IMR-90 (cell line): ENCODE measurements at regions not wholly inside any gene's neighbourhood (a gene's known extent, or its start where the extent isn't known, plus 50 kb on each side); places are given as distances from the start of the nearest gene placed in this dataset.

Experiments
- ATAC-seq: fragments of 200-7000 bp; cut with Tn5 transposase; 2 replicates; pipeline ENCODE4 v1.9.1; 2020; ENCODE audit warnings: low read depth, mild to moderate bottlenecking, moderate library complexity
- BruUV-seq: library from RNA; stranded (reverse); fragments of 400-500 nt; replicated peaks from 2 replicates; lab custom pipeline; 2021; lab: Mats Ljungman, UMichigan
- CTCF ChIA-PET: fragments of 300-600 bp; formaldehyde crosslinking; extraction: SDS; loops from one replicate; lab custom pipeline; 2021; ENCODE audit warnings: antibody characterized with exemption; lab: Yijun Ruan, JAX
- POLR2A ChIA-PET: fragments of 300-600 bp; sonication (Branson Sonifier 250); formaldehyde crosslinking; loops from one replicate; lab custom pipeline; 2022; ENCODE audit warnings: antibody characterized with exemption; ENCODE audit not compliant: unreplicated experiment; lab: Charles Lee
- DNase-seq: peaks from one replicate; pipeline ENCODE4 v3.0.0; 2013
- H2AFZ ChIP-seq: replicated peaks from 2 replicates; pipeline ENCODE3; 2013; ENCODE audit warnings: low read length, mild to moderate bottlenecking; ENCODE audit not compliant: poor library complexity
- H2AK5ac ChIP-seq: 2 replicates; pipeline ENCODE4 v1.6.1; 2013; ENCODE audit warnings: low read depth, low read length, inconsistent platforms
- H2AK9ac ChIP-seq: replicated peaks from 2 replicates; pipeline ENCODE3; 2013; ENCODE audit warnings: mild to moderate bottlenecking, low read depth, low read length, moderate library complexity; ENCODE audit not compliant: poor library complexity
- H2BK120ac ChIP-seq: 2 replicates; pipeline ENCODE4 v1.6.1; 2013; ENCODE audit warnings: low read depth, low read length, inconsistent platforms
- H2BK15ac ChIP-seq: 3 replicates; pipeline ENCODE4 v1.6.1; 2013; ENCODE audit warnings: low read depth, low read length, inconsistent platforms
- H2BK20ac ChIP-seq: 2 replicates; pipeline ENCODE4 v1.6.1; 2013; ENCODE audit warnings: low read depth, mild to moderate bottlenecking, inconsistent platforms, low read length, moderate library complexity
- H2BK5ac ChIP-seq: 2 replicates; pipeline ENCODE4 v1.6.1; 2013; ENCODE audit warnings: mild to moderate bottlenecking, low read depth, low read length, inconsistent platforms; ENCODE audit not compliant: poor library complexity, severe bottlenecking
- H3K14ac ChIP-seq: replicated peaks from 2 replicates; pipeline ENCODE4 v1.6.1; 2013; ENCODE audit warnings: low read depth, low read length, inconsistent platforms
- H3K18ac ChIP-seq: 2 replicates; pipeline ENCODE4 v1.6.1; 2013; ENCODE audit warnings: low read depth, low read length, control low read depth
- H3K23ac ChIP-seq: 2 replicates; pipeline ENCODE4 v1.6.1; 2013; ENCODE audit warnings: low read depth, low read length, inconsistent platforms
- H3K27ac ChIP-seq: 2 replicates; pipeline ENCODE4 v1.5.1; 2013; ENCODE audit warnings: mild to moderate bottlenecking, control low read depth, low read length; ENCODE audit not compliant: insufficient read depth
- H3K27me3 ChIP-seq: 2 replicates; pipeline ENCODE4 v1.6.1; 2013; ENCODE audit warnings: low read length; ENCODE audit not compliant: control insufficient read depth, insufficient read depth
- H3K36me3 ChIP-seq: 2 replicates; pipeline ENCODE4 v1.6.1; 2013; ENCODE audit warnings: low read length, mixed read lengths; ENCODE audit not compliant: control insufficient read depth, insufficient read depth
- H3K4ac ChIP-seq: 2 replicates; pipeline ENCODE4 v1.6.1; 2013; ENCODE audit warnings: low read depth, low read length, inconsistent platforms
- H3K4me1 ChIP-seq: 2 replicates; pipeline ENCODE4 v1.6.1; 2013; ENCODE audit warnings: low read length, mixed read lengths; ENCODE audit not compliant: control insufficient read depth, insufficient read depth
- H3K4me2 ChIP-seq: 2 replicates; pipeline ENCODE4 v1.6.1; 2013; ENCODE audit warnings: low read depth, mild to moderate bottlenecking, control low read depth, low read length, moderate library complexity
- H3K4me3 ChIP-seq: 2 replicates; pipeline ENCODE4 v1.5.1; 2013; ENCODE audit warnings: low read depth, mild to moderate bottlenecking, control low read depth, low read length, moderate library complexity; ENCODE audit not compliant: insufficient read depth
- H3K56ac ChIP-seq: 2 replicates; pipeline ENCODE4 v1.6.1; 2013; ENCODE audit warnings: low read length, inconsistent platforms; ENCODE audit not compliant: insufficient read depth; ENCODE audit errors: extremely low read depth
- H3K79me1 ChIP-seq, 2 experiments: 2 replicates each; pipeline ENCODE4 v1.6.1; 2013; ENCODE audit warnings: low read length in 2 of 2, inconsistent platforms in 1 of 2, low read depth in 1 of 2
- H3K9ac ChIP-seq: 2 replicates; pipeline ENCODE4 v1.6.1; 2013; ENCODE audit warnings: low read depth, low read length, control low read depth
- H3K9me1 ChIP-seq: 2 replicates; pipeline ENCODE4 v1.6.1; 2013; ENCODE audit warnings: low read length, inconsistent platforms; ENCODE audit not compliant: insufficient read depth
- H3K9me3 ChIP-seq: 2 replicates; pipeline ENCODE4 v1.6.1; 2013; ENCODE audit warnings: low read length; ENCODE audit not compliant: control insufficient read depth, insufficient read depth
- H4K20me1 ChIP-seq: 2 replicates; pipeline ENCODE4 v1.6.1; 2013; ENCODE audit warnings: low read length, inconsistent platforms; ENCODE audit not compliant: insufficient read depth
- H4K5ac ChIP-seq: 2 replicates; pipeline ENCODE4 v1.6.1; 2013; ENCODE audit warnings: mild to moderate bottlenecking, low read depth, low read length, control low read depth
- H4K8ac ChIP-seq, 2 experiments: 2 replicates each; pipeline ENCODE4 v1.6.1; 2013; ENCODE audit warnings: low read depth in 2 of 2, low read length in 2 of 2, control low read depth in 1 of 2, inconsistent platforms in 1 of 2
- H4K91ac ChIP-seq: 2 replicates; pipeline ENCODE4 v1.6.1; 2013; ENCODE audit warnings: low read depth, low read length, inconsistent platforms; ENCODE audit not compliant: insufficient read depth
- BHLHE40 ChIP-seq: fragments of 150-350 bp; IDR thresholded peaks from 2 replicates; pipeline ENCODE4 v1.6.1; 2016; ENCODE audit warnings: mild to moderate bottlenecking, low read depth, low read length
- CEBPB ChIP-seq: IDR thresholded peaks from 2 replicates; pipeline ENCODE4 v1.6.1; 2012; ENCODE audit warnings: low read depth, low read length, improper control_type of control experiment
- CHD1 ChIP-seq: IDR thresholded peaks from 2 replicates; pipeline ENCODE4 v1.6.1; 2012; ENCODE audit warnings: low read depth, low read length, improper control_type of control experiment
- FOS ChIP-seq: fragments of 150-350 bp; IDR thresholded peaks from 2 replicates; pipeline ENCODE4 v1.6.1; 2016; ENCODE audit warnings: low read depth, low read length
- MAFK ChIP-seq: IDR thresholded peaks from 2 replicates; pipeline ENCODE4 v1.6.1; 2012; ENCODE audit warnings: low read depth, low read length, improper control_type of control experiment
- MAZ ChIP-seq: IDR thresholded peaks from 2 replicates; pipeline ENCODE4 v1.6.1; 2012; ENCODE audit warnings: low read depth, mild to moderate bottlenecking, low read length, improper control_type of control experiment, moderate library complexity, borderline replicate concordance
- MXI1 ChIP-seq: IDR thresholded peaks from 2 replicates; pipeline ENCODE4 v1.6.1; 2012; ENCODE audit warnings: low read depth, mild to moderate bottlenecking, low read length, moderate library complexity, borderline replicate concordance
- NFE2L2 ChIP-seq: fragments of 150-350 bp; IDR thresholded peaks from 2 replicates; pipeline ENCODE4 v1.6.1; 2016; ENCODE audit warnings: low read depth, mild to moderate bottlenecking, low read length
- POLR2A ChIP-seq: IDR thresholded peaks from 2 replicates; pipeline ENCODE4 v1.6.1; 2012; ENCODE audit warnings: mild to moderate bottlenecking, low read depth, low read length
- RAD21 ChIP-seq: IDR thresholded peaks from 2 replicates; pipeline ENCODE4 v1.6.1; 2012; ENCODE audit warnings: low read length, improper control_type of control experiment
- RCOR1 ChIP-seq: IDR thresholded peaks from 2 replicates; pipeline ENCODE4 v1.6.1; 2012; ENCODE audit warnings: mild to moderate bottlenecking, low read length, improper control_type of control experiment; ENCODE audit not compliant: insufficient replicate concordance
- RFX5 ChIP-seq: IDR thresholded peaks from 2 replicates; pipeline ENCODE4 v1.8.0; 2012; ENCODE audit warnings: low read depth, mild to moderate bottlenecking, low read length, moderate library complexity
- SMC3 ChIP-seq: fragments of 150-350 bp; IDR thresholded peaks from 2 replicates; pipeline ENCODE4 v1.6.1; 2016; ENCODE audit warnings: low read depth, mild to moderate bottlenecking, antibody characterized with exemption, low read length, moderate library complexity
- WGBS, 2 experiments: methylation state at CpG; one replicate each; pipeline versions ENCODE4 v1.1.5 to v1.1.7; 2013; ENCODE audit warnings: missing lambda C conversion rate in 2 of 2; ENCODE audit not compliant: insufficient read length in 1 of 2; ENCODE audit errors: extremely low coverage in 2 of 2; 5-methylcytosine and 5-hydroxymethylcytosine counted together
- dilution Hi-C: fragments of 300-500 bp; cut with HindIII; formaldehyde crosslinking; loops from one replicate; pipeline ENCODE4 v1.14.3; 2018; ENCODE audit warnings: low sequenced_read_pairs; ENCODE audit not compliant: unreplicated experiment
- in situ Hi-C: fragments of 300-500 bp; cut with MboI; formaldehyde crosslinking; loops from 3 replicates; pipeline ENCODE4 v1.14.3; 2019; ENCODE audit warnings: low sequenced_read_pairs, inconsistent platforms, mixed read lengths
- intact Hi-C: fragments of 100-400 bp; cut with micrococcal nuclease; formaldehyde crosslinking; loops from 2 replicates; pipeline ENCODE4 v1.10.0; 2022
- TF ChIP-seq, protein P1 (sequence below): fragments of 150-350 bp; IDR thresholded peaks from 2 replicates; pipeline ENCODE4 v1.6.1; 2017; ENCODE audit warnings: mild to moderate bottlenecking, antibody characterized with exemption, low read length, low read depth
- TF ChIP-seq, protein P2 (sequence below): fragments of 150-350 bp; IDR thresholded peaks from 2 replicates; pipeline ENCODE4 v1.6.1; 2016; ENCODE audit warnings: low read depth, mild to moderate bottlenecking, low read length, moderate library complexity, borderline replicate concordance
- TF ChIP-seq, protein P3 (sequence below): conservative IDR thresholded peaks from 2 replicates; pipeline ENCODE4 v1.5.1; 2012; ENCODE audit warnings: mild to moderate bottlenecking, low read depth, low read length, improper control_type of control experiment

DNA sequence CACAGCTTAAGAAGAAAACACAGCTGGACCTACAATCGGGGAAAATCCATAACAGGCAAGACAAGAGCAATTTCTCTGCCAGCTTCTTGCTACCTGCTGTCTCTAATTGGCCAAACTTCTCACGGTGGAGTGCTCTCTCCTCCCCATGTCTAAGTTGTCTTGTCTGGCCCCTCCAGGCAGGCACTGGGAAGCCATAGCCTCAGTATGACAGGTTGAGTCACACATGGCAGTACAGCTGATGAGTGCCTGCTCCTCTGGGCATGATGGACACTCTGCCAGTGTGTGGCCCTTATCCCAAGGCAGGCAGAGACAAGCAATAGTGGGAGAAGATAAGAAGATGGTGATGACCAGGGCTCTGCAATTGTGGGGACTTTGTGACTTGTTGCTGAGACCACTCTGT lies 551.8 kb downstream of the DIPK2A start:
- Histone ChIP-seq H3K9me3 (peaks cover 2% of the 10 kb centered on the region; the same call in 1 of the 2 replicates), H3K14ac (no peak overlapping the region), H3K56ac (no peak overlapping the region), H3K4me3 (no peak overlapping the region), H4K8ac (no peak overlapping the region), H3K4me2 (no peak overlapping the region), H3K9me1 (no peaks in the 10 kb centered on the region), H3K9ac (no peak overlapping the region), H4K5ac (no peak overlapping the region), H3K79me1 (no peaks in the 10 kb centered on the region), H3K18ac (no peak overlapping the region), H2AFZ (no peak overlapping the region), H4K20me1 (no peaks in the 10 kb centered on the region), H2BK120ac (no peak overlapping the region), H3K4me1 (no peaks in the 10 kb centered on the region), H3K4ac (no peak overlapping the region), H3K27ac (no peak overlapping the region), H4K91ac (no peak overlapping the region), H2BK15ac (no peak overlapping the region), H3K23ac (no peak overlapping the region), H3K36me3 (no peaks in the 10 kb centered on the region), H2AK9ac (no peak overlapping the region), H2BK5ac (no peak overlapping the region), H3K27me3 (no peaks in the 10 kb centered on the region), H2AK5ac (no peak overlapping the region), H2BK20ac (no peak overlapping the region)
- ChIA-PET CTCF (no interaction called here), POLR2A (no interaction called here)
- intact Hi-C loops (no loop called here), in situ Hi-C loops (no loop called here), dilution Hi-C loops (no loop called here)
- 83% methylated on average over 1 of the region's 2 CpGs; no CpG with 5 or more reads in 1 of the 2 experiments for WGBS, 2 experiments
- ATAC-seq (no peak), DNase-seq (no peak)
- BruUV-seq = no TSS peak
- TF ChIP-seq FOS (no peak), MAZ (no peak), CHD1 (no peak), RCOR1 (no peak), CEBPB (no peak), BHLHE40 (no peak), SMC3 (no peak), MXI1 (no peak), POLR2A (no peak), NFE2L2 (no peak), RFX5 (no peak), MAFK (no peak), RAD21 (no peak)
- TF ChIP-seq, protein P1, sequence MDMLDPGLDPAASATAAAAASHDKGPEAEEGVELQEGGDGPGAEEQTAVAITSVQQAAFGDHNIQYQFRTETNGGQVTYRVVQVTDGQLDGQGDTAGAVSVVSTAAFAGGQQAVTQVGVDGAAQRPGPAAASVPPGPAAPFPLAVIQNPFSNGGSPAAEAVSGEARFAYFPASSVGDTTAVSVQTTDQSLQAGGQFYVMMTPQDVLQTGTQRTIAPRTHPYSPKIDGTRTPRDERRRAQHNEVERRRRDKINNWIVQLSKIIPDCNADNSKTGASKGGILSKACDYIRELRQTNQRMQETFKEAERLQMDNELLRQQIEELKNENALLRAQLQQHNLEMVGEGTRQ = no peak
- TF ChIP-seq, protein P2, sequence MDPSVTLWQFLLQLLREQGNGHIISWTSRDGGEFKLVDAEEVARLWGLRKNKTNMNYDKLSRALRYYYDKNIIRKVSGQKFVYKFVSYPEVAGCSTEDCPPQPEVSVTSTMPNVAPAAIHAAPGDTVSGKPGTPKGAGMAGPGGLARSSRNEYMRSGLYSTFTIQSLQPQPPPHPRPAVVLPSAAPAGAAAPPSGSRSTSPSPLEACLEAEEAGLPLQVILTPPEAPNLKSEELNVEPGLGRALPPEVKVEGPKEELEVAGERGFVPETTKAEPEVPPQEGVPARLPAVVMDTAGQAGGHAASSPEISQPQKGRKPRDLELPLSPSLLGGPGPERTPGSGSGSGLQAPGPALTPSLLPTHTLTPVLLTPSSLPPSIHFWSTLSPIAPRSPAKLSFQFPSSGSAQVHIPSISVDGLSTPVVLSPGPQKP = no peak
- TF ChIP-seq, protein P3, sequence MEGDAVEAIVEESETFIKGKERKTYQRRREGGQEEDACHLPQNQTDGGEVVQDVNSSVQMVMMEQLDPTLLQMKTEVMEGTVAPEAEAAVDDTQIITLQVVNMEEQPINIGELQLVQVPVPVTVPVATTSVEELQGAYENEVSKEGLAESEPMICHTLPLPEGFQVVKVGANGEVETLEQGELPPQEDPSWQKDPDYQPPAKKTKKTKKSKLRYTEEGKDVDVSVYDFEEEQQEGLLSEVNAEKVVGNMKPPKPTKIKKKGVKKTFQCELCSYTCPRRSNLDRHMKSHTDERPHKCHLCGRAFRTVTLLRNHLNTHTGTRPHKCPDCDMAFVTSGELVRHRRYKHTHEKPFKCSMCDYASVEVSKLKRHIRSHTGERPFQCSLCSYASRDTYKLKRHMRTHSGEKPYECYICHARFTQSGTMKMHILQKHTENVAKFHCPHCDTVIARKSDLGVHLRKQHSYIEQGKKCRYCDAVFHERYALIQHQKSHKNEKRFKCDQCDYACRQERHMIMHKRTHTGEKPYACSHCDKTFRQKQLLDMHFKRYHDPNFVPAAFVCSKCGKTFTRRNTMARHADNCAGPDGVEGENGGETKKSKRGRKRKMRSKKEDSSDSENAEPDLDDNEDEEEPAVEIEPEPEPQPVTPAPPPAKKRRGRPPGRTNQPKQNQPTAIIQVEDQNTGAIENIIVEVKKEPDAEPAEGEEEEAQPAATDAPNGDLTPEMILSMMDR = no peak
